Osteocyte (in vitro differentiated cells): ENCODE measurements at regions not wholly inside any gene's neighbourhood (a gene's known extent, or its start where the extent isn't known, plus 50 kb on each side); places are given as distances from the start of the nearest gene placed in this dataset.
"Not testable (repeated sequence)": the region's sequence is repeated elsewhere in the genome, so short reads cannot be mapped to it uniquely, and the experiment has no call there.

Experiments
- DNase-seq: peaks from one replicate; pipeline ENCODE4 v3.0.0; 2021; ENCODE audit warnings: mixed read lengths; ENCODE audit not compliant: unreplicated experiment; ENCODE audit errors: extremely low spot score
- H3K27ac Mint-ChIP-seq: one replicate; pipeline ENCODE4 v1.8.0; 2021; ENCODE audit warnings: mild to moderate bottlenecking, mixed read lengths; ENCODE audit not compliant: unreplicated experiment
- H3K27me3 Mint-ChIP-seq: one replicate; pipeline ENCODE4 v1.8.0; 2021; ENCODE audit warnings: mixed read lengths; ENCODE audit not compliant: unreplicated experiment
- H3K36me3 Mint-ChIP-seq: one replicate; pipeline ENCODE4 v1.8.0; 2021; ENCODE audit warnings: mixed read lengths; ENCODE audit not compliant: unreplicated experiment
- H3K4me1 Mint-ChIP-seq: one replicate; pipeline ENCODE4 v1.8.0; 2021; ENCODE audit warnings: mixed read lengths; ENCODE audit not compliant: unreplicated experiment
- H3K4me3 Mint-ChIP-seq: one replicate; pipeline ENCODE4 v1.8.0; 2021; ENCODE audit warnings: mild to moderate bottlenecking, moderate library complexity, mixed read lengths; ENCODE audit not compliant: unreplicated experiment
- H3K9me3 Mint-ChIP-seq: one replicate; pipeline ENCODE4 v1.8.0; 2021; ENCODE audit warnings: mixed read lengths; ENCODE audit not compliant: unreplicated experiment
- CTCF ChIP-seq: fragments of 200-600 bp; sonication (generic); IDR thresholded peaks from 2 replicates; pipeline ENCODE4 v1.5.0; 2021; ENCODE audit warnings: antibody characterized with exemption, mild to moderate bottlenecking, moderate library complexity

GRCh38 chr6:114824409-114824808, 481.6 kb upstream of the HS3ST5 start:
- Mint-ChIP-seq H3K4me1 (no peaks in the 10 kb centered on the region), H3K36me3 (no peaks in the 10 kb centered on the region), H3K27me3 (peaks cover 5% of the 10 kb centered on the region), H3K27ac (no peak overlapping the region), H3K9me3 (no peaks in the 10 kb centered on the region), H3K4me3 (no peak overlapping the region)
- no peak for DNase-seq
- no peak for TF ChIP-seq CTCF

GRCh38 chr6:114816678-114817077, 473.9 kb upstream of the HS3ST5 start:
- H3K4me3 Mint-ChIP-seq, result no peak overlapping the region

GRCh38 chr6:114810468-114810867, 467.6 kb upstream of the HS3ST5 start:
- Mint-ChIP-seq H3K36me3 (no peaks in the 10 kb centered on the region), H3K4me3 (no peak overlapping the region), H3K4me1 (no peaks in the 10 kb centered on the region), H3K27ac (no peak overlapping the region), H3K9me3 (peaks cover 3% of the 10 kb centered on the region), H3K27me3 (no peaks in the 10 kb centered on the region)
- DNase-seq, result no peak
- no peak for TF ChIP-seq CTCF

More at GRCh38 chr6:114816678-114817077, 473.9 kb upstream of the HS3ST5 start:
- H3K27ac Mint-ChIP-seq, result no peak overlapping the region
- H3K9me3 Mint-ChIP-seq, result peaks cover 3% of the 10 kb centered on the region
- no peaks in the 10 kb centered on the region for H3K36me3 Mint-ChIP-seq
- no peak for DNase-seq
- no peaks in the 10 kb centered on the region for H3K4me1 Mint-ChIP-seq
- H3K27me3 Mint-ChIP-seq, result no peaks in the 10 kb centered on the region
- no peak for TF ChIP-seq CTCF

- not testable (repeated sequence) for H3K4me3 Mint-ChIP-seq, DNase-seq, H3K9me3 Mint-ChIP-seq, H3K36me3 Mint-ChIP-seq, H3K27ac Mint-ChIP-seq, H3K4me1 Mint-ChIP-seq, H3K27me3 Mint-ChIP-seq
Observed at GRCh38 chr6:114805426-114805825, 462.6 kb upstream of the HS3ST5 start.

GRCh38 chr6:114796576-114796975, 453.8 kb upstream of the HS3ST5 start:
- Mint-ChIP-seq H3K9me3 (no peaks in the 10 kb centered on the region), H3K36me3 (no peaks in the 10 kb centered on the region), H3K27me3 (no peaks in the 10 kb centered on the region), H3K27ac (no peak overlapping the region), H3K4me3 (no peak overlapping the region), H3K4me1 (no peaks in the 10 kb centered on the region)
- no peak for DNase-seq
- TF ChIP-seq CTCF, result no peak

GRCh38 chr6:114793428-114793827, 450.6 kb upstream of the HS3ST5 start:
- Mint-ChIP-seq H3K4me1 (no peaks in the 10 kb centered on the region), H3K9me3 (no peaks in the 10 kb centered on the region), H3K27me3 (no peaks in the 10 kb centered on the region), H3K27ac (no peak overlapping the region), H3K36me3 (no peaks in the 10 kb centered on the region), H3K4me3 (no peak overlapping the region)
- DNase-seq, result no peak
- no peak for TF ChIP-seq CTCF
